Endothelial cell of umbilical vein (primary cell): ENCODE measurements at regions not wholly inside any gene's neighbourhood (a gene's known extent, or its start where the extent isn't known, plus 50 kb on each side); places are given as distances from the start of the nearest gene placed in this dataset.

Source experiments
- BruUV-seq: library from RNA; stranded (reverse); fragments of 400-500 nt; replicated peaks from 2 replicates; lab custom pipeline; 2021; lab: Mats Ljungman, UMichigan
- CTCF ChIA-PET: fragments of 300-600, 350-600 bp; sonication (Branson Sonifier 250); formaldehyde crosslinking; loops from one replicate; lab custom pipeline; 2021; ENCODE audit warnings: antibody characterized with exemption, inconsistent platforms; lab: Charles Lee
- POLR2A ChIA-PET: fragments of 300-600, 350-600 bp; sonication (Branson Sonifier 250); formaldehyde crosslinking; loops from one replicate; lab custom pipeline; 2021; ENCODE audit warnings: antibody characterized with exemption, inconsistent platforms; lab: Charles Lee
- DNase-seq: peaks from one replicate; pipeline ENCODE4 v3.0.0-alpha.2; 2011; ENCODE audit warnings: low read depth, low spot score
- FAIRE-seq: peaks from 2 replicates; lab custom pipeline; 2011; peaks lifted over from hg19 to GRCh38; lab: Jason Lieb, UNC
- H2AFZ ChIP-seq: 2 replicates; pipeline ENCODE4 v1.6.0; 2012; ENCODE audit warnings: low read depth, low read length, control low read depth, inconsistent platforms
- H3K27ac ChIP-seq: 2 replicates; pipeline ENCODE4 v1.5.1; 2011; ENCODE audit warnings: low read depth, mild to moderate bottlenecking, control low read depth, low read length, moderate library complexity; ENCODE audit not compliant: insufficient read depth
- H3K27me3 ChIP-seq, 2 experiments: 2 replicates each; pipeline versions ENCODE4 v1.6.0 to v1.6.1; 2011; ENCODE audit warnings: low read length in 2 of 2, mixed read lengths in 1 of 2; ENCODE audit not compliant: control insufficient read depth in 2 of 2, insufficient read depth in 2 of 2
- H3K36me3 ChIP-seq, 2 experiments: 2 replicates in 1 of 2; 3 replicates in 1 of 2; pipeline ENCODE4 v1.5.1; 2011; ENCODE audit warnings: low read length in 2 of 2, mild to moderate bottlenecking in 1 of 2, moderate library complexity in 1 of 2; ENCODE audit not compliant: control insufficient read depth in 2 of 2, insufficient read depth in 2 of 2; ENCODE audit errors: extremely low read depth in 1 of 2
- H3K4me1 ChIP-seq: 3 replicates; pipeline ENCODE4 v1.5.1; 2011; ENCODE audit warnings: mild to moderate bottlenecking, low read length; ENCODE audit not compliant: control insufficient read depth, insufficient read depth; ENCODE audit errors: extremely low read depth
- H3K4me2 ChIP-seq: 2 replicates; pipeline ENCODE4 v1.6.1; 2011; ENCODE audit warnings: low read length, control low read depth, mixed read lengths; ENCODE audit not compliant: insufficient read depth
- H3K4me3 ChIP-seq, 3 experiments: fragments of 200-600 bp in 1 of 3; sonication (generic), shearing (Covaris generic) in 1 of 3; replicated peaks in 1 of 3; 2 replicates each; pipeline ENCODE4 v1.5.1; 2011 to 2016; ENCODE audit warnings: control low read depth in 3 of 3, low read length in 3 of 3, mild to moderate bottlenecking in 2 of 3, inconsistent platforms in 1 of 3, low read depth in 1 of 3, moderate library complexity in 1 of 3; ENCODE audit not compliant: insufficient read depth in 1 of 3
- H3K79me2 ChIP-seq: 2 replicates; pipeline ENCODE4 v1.6.0; 2012; ENCODE audit warnings: low read length, inconsistent platforms; ENCODE audit not compliant: control insufficient read depth, insufficient read depth
- H3K9ac ChIP-seq: replicated peaks from 2 replicates; pipeline ENCODE3; 2011; ENCODE audit warnings: low read length, control low read depth; ENCODE audit not compliant: insufficient read depth; ENCODE audit errors: extremely low read depth
- H3K9me1 ChIP-seq: replicated peaks from 3 replicates; pipeline ENCODE4 v1.6.0; 2011; ENCODE audit warnings: mild to moderate bottlenecking, low read length; ENCODE audit not compliant: control insufficient read depth, insufficient read depth; ENCODE audit errors: extremely low read depth
- H3K9me3 ChIP-seq: replicated peaks from 2 replicates; pipeline ENCODE4 v1.5.1; 2012; ENCODE audit warnings: low read length, inconsistent platforms; ENCODE audit not compliant: control insufficient read depth, insufficient read depth
- H4K20me1 ChIP-seq: replicated peaks from 2 replicates; pipeline ENCODE3; 2011; ENCODE audit warnings: mild to moderate bottlenecking, low read length; ENCODE audit not compliant: control insufficient read depth, insufficient read depth; ENCODE audit errors: extremely low read depth
- EZH2 ChIP-seq: IDR thresholded peaks from 2 replicates; pipeline ENCODE4 v1.6.1; 2012; ENCODE audit warnings: borderline replicate concordance, low read depth, mild to moderate bottlenecking, moderate library complexity, low read length, inconsistent platforms; ENCODE audit not compliant: severe bottlenecking
- FOS ChIP-seq: IDR thresholded peaks from 2 replicates; pipeline ENCODE4 v1.6.1; 2011; ENCODE audit warnings: mild to moderate bottlenecking, low read length, moderate library complexity, borderline replicate concordance; ENCODE audit not compliant: insufficient read depth
- GATA2 ChIP-seq: IDR thresholded peaks from 2 replicates; pipeline ENCODE4 v1.7.0; 2011; ENCODE audit warnings: low read depth, mild to moderate bottlenecking, moderate library complexity, mixed read lengths, low read length; ENCODE audit not compliant: insufficient read length, insufficient read depth
- JUN ChIP-seq: IDR thresholded peaks from 2 replicates; pipeline ENCODE4 v1.6.1; 2011; ENCODE audit warnings: borderline replicate concordance, low read depth; ENCODE audit not compliant: insufficient read length, insufficient read depth
- MAX ChIP-seq: IDR thresholded peaks from 2 replicates; pipeline ENCODE4 v1.6.1; 2011; ENCODE audit not compliant: insufficient read depth, insufficient read length
- MYC ChIP-seq: IDR thresholded peaks from one replicate; pipeline ENCODE4 v1.6.1; 2011; ENCODE audit warnings: mild to moderate bottlenecking, low read depth, low read length
- POLR2A ChIP-seq: IDR thresholded peaks from 2 replicates; pipeline ENCODE4 v1.6.1; 2012; ENCODE audit warnings: low read depth, mild to moderate bottlenecking, control low read depth, low read length
- POLR2AphosphoS5 ChIP-seq: IDR thresholded peaks from 2 replicates; pipeline ENCODE4 v1.6.1; 2012; ENCODE audit warnings: low read depth, mild to moderate bottlenecking, control low read depth, low read length, moderate library complexity; ENCODE audit not compliant: insufficient read depth
- dilution Hi-C: fragments of 300-500 bp; cut with MboI; formaldehyde crosslinking; loops from one replicate; pipeline ENCODE4 v1.15.0; 2019; ENCODE audit warnings: low sequenced_read_pairs; ENCODE audit not compliant: extremely low pct_ligation_motif_present
- intact Hi-C: fragments of 100-400 bp; cut with micrococcal nuclease; formaldehyde crosslinking; loops from one replicate; pipeline ENCODE4 v1.10.0; 2022
- TF ChIP-seq, protein P1 (sequence below), 2 donors: IDR thresholded peaks; 1 replicate in 1 of 2; 2 replicates in 1 of 2; pipeline ENCODE4 v1.5.1; 2011; ENCODE audit warnings: low read length in 2 of 2, mild to moderate bottlenecking in 2 of 2, moderate library complexity in 2 of 2, control low read depth in 1 of 2, inconsistent platforms in 1 of 2, low read depth in 1 of 2; ENCODE audit not compliant: insufficient read depth in 1 of 2; ENCODE audit errors: extremely low read depth in 1 of 2

- dilution Hi-C loops = no loop called here
- POLR2A ChIA-PET = no interaction called here
- H3K79me2 ChIP-seq = no peaks in the 10 kb centered on the region
- no peak overlapping the region for H3K4me2 ChIP-seq
- DNase-seq (no peak), FAIRE-seq (no peak)
- no peak overlapping the region for H3K4me3 ChIP-seq
- no peaks in the 10 kb centered on the region for H3K4me1 ChIP-seq
- no peak overlapping the region for H3K27ac ChIP-seq
- H2AFZ ChIP-seq = no peak overlapping the region
- no peaks in the 10 kb centered on the region for H3K9me3 ChIP-seq
- TF ChIP-seq FOS (no peak), POLR2A (no peak), EZH2 (no peak), GATA2 (no peak), MYC (no peak), MAX (no peak), JUN (no peak), POLR2AphosphoS5 (no peak)
- TF ChIP-seq, protein P1, sequence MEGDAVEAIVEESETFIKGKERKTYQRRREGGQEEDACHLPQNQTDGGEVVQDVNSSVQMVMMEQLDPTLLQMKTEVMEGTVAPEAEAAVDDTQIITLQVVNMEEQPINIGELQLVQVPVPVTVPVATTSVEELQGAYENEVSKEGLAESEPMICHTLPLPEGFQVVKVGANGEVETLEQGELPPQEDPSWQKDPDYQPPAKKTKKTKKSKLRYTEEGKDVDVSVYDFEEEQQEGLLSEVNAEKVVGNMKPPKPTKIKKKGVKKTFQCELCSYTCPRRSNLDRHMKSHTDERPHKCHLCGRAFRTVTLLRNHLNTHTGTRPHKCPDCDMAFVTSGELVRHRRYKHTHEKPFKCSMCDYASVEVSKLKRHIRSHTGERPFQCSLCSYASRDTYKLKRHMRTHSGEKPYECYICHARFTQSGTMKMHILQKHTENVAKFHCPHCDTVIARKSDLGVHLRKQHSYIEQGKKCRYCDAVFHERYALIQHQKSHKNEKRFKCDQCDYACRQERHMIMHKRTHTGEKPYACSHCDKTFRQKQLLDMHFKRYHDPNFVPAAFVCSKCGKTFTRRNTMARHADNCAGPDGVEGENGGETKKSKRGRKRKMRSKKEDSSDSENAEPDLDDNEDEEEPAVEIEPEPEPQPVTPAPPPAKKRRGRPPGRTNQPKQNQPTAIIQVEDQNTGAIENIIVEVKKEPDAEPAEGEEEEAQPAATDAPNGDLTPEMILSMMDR (IDR thresholded peaks at IDR 0.05; ENCODE audit: extremely low read depth in 1 of 2, insufficient read depth in 1 of 2, low read depth in 1 of 2, low read length in 2 of 2) = no peak
- CTCF ChIA-PET = interaction anchor here (0.7 kb wide), 1 partner anchor 22 kb away, joined by 3 read pairs; no protein-coding TSS in a partner anchor
- no peaks in the 10 kb centered on the region for H3K9me1 ChIP-seq
- H4K20me1 ChIP-seq = no peaks in the 10 kb centered on the region
- no peaks in the 10 kb centered on the region for H3K27me3 ChIP-seq
- BruUV-seq = no TSS peak
- no peaks in the 10 kb centered on the region for H3K36me3 ChIP-seq
- H3K9ac ChIP-seq = no peak overlapping the region
- intact Hi-C loops = no loop called here
Observed at GRCh38 chr2:56053679-56054078, 130.1 kb upstream of the EFEMP1 start.
